ENCODE measurements at regions not wholly inside any gene's neighbourhood (a gene's known extent, or its start where the extent isn't known, plus 50 kb on each side); places are given as distances from the start of the nearest gene placed in this dataset.

- DNase-seq (no peak), ATAC-seq (ENCODE audit: poor library complexity) (no peak)
- H3K9me3 Mint-ChIP-seq = peaks cover 15% of the 10 kb centered on the region
- H3K9me3 ChIP-seq (ENCODE audit: control insufficient read depth in 1 of 2, insufficient read depth in 1 of 2, low read length in 2 of 2) = peaks cover 0 to 17% of the 10 kb centered on the region in 2 experiments
- no peaks in the 10 kb centered on the region for H3K4me1 Mint-ChIP-seq (ENCODE audit: low read depth)
- intact Hi-C loops (cut with DNase I, micrococcal nuclease) = no loop called here
- no peak overlapping the region for H3K4me3 ChIP-seq (ENCODE audit: low read length)
- H3K36me3 ChIP-seq (ENCODE audit: insufficient read depth, low read length) = no peaks in the 10 kb centered on the region
- H3K27ac ChIP-seq (ENCODE audit: low read depth in 1 of 2, low read length in 2 of 2) = no peak overlapping the region
- CTCF ChIA-PET = no interaction called here
- POLR2A ChIA-PET = no interaction called here
- H3K27me3 Mint-ChIP-seq = peaks cover 8% of the 10 kb centered on the region
- H3K36me3 Mint-ChIP-seq (ENCODE audit: low read depth) = no peaks in the 10 kb centered on the region
- no peak overlapping the region for H3K4me3 Mint-ChIP-seq
- no peak overlapping the region for H3K27ac Mint-ChIP-seq
- H3K27me3 ChIP-seq (ENCODE audit: control insufficient read depth in 1 of 2, insufficient read depth in 2 of 2, low read length in 2 of 2) = no peaks in the 10 kb centered on the region
- TF ChIP-seq, protein P1, sequence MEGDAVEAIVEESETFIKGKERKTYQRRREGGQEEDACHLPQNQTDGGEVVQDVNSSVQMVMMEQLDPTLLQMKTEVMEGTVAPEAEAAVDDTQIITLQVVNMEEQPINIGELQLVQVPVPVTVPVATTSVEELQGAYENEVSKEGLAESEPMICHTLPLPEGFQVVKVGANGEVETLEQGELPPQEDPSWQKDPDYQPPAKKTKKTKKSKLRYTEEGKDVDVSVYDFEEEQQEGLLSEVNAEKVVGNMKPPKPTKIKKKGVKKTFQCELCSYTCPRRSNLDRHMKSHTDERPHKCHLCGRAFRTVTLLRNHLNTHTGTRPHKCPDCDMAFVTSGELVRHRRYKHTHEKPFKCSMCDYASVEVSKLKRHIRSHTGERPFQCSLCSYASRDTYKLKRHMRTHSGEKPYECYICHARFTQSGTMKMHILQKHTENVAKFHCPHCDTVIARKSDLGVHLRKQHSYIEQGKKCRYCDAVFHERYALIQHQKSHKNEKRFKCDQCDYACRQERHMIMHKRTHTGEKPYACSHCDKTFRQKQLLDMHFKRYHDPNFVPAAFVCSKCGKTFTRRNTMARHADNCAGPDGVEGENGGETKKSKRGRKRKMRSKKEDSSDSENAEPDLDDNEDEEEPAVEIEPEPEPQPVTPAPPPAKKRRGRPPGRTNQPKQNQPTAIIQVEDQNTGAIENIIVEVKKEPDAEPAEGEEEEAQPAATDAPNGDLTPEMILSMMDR (IDR thresholded peaks at IDR 0.05) = no peak
- H3K4me1 ChIP-seq (ENCODE audit: insufficient read depth, low read length) = no peaks in the 10 kb centered on the region
These were observed 89.9 kb downstream of the DMRT2 start for GRCh38 chr9:1140057-1140456.

DNA sequence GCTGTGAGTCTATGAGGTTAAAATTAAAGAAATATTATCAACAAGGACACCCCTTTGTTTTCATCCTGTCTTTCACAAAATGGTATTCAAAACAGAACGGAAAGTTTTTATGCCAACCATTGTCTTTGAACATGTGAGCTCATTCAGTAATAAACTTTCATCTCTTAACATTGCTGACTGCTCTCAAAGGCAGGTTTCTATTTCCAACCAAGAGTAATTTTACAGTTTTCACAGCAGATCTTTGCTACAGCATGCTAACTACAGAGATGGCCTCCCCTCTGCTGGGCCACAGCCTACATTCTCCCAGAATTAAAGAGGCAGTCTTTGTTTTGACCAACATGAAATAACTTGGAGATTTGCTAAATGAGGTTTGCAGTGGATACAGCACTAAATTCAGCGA, 101.5 kb downstream of the DMRT2 start:
- intact Hi-C loops (cut with DNase I, micrococcal nuclease) = no loop called here
- no peaks in the 10 kb centered on the region for H3K4me1 Mint-ChIP-seq (ENCODE audit: low read depth)
- H3K9me3 Mint-ChIP-seq = peaks cover 4% of the 10 kb centered on the region
- H3K9me3 ChIP-seq (ENCODE audit: control insufficient read depth in 1 of 2, insufficient read depth in 1 of 2, low read length in 2 of 2) = no peaks in the 10 kb centered on the region
- no peak overlapping the region for H3K27ac ChIP-seq (ENCODE audit: low read depth in 1 of 2, low read length in 2 of 2)
- H3K27me3 ChIP-seq (ENCODE audit: control insufficient read depth in 1 of 2, insufficient read depth in 2 of 2, low read length in 2 of 2) = no peaks in the 10 kb centered on the region
- H3K4me3 ChIP-seq (ENCODE audit: low read length) = no peak overlapping the region
- ATAC-seq (ENCODE audit: poor library complexity) (no peak), DNase-seq (no peak)
- TF ChIP-seq, protein P1 (IDR thresholded peaks at IDR 0.05) = no peak
- H3K36me3 ChIP-seq (ENCODE audit: insufficient read depth, low read length) = no peaks in the 10 kb centered on the region
- no peak overlapping the region for H3K27ac Mint-ChIP-seq
- H3K4me3 Mint-ChIP-seq = no peak overlapping the region
- ChIA-PET POLR2A (no interaction called here), CTCF (no interaction called here)
- no peaks in the 10 kb centered on the region for H3K4me1 ChIP-seq (ENCODE audit: insufficient read depth, low read length)
- H3K27me3 Mint-ChIP-seq = no peaks in the 10 kb centered on the region
- no peaks in the 10 kb centered on the region for H3K36me3 Mint-ChIP-seq (ENCODE audit: low read depth)

DNA sequence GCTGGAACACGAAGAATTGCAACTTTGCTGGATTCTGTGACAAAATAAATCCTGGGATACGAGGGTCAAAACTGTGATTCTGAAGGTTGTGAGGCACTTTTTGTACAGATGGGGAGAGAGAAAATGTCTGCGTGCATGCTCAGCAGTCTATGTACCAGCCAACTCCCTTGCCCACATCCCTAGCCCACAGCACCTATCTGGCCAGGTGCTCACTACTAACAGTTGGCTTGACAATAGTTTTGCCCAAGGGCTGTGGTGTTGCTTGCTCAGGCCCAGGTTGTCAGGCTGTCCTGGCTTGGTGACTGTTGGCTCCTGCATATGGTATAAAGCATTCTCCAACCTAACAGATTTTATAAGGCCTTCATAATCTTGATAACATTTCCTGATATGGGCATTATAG, 102.0 kb downstream of the DMRT2 start:
- DNase-seq (no peak), ATAC-seq (ENCODE audit: poor library complexity) (no peak)
- no peaks in the 10 kb centered on the region for H3K4me1 ChIP-seq (ENCODE audit: insufficient read depth, low read length)
- no peaks in the 10 kb centered on the region for H3K36me3 ChIP-seq (ENCODE audit: insufficient read depth, low read length)
- TF ChIP-seq, protein P1 (IDR thresholded peaks at IDR 0.05) = no peak
- Mint-ChIP-seq H3K4me3 (no peak overlapping the region), H3K27me3 (no peaks in the 10 kb centered on the region), H3K9me3 (peaks cover 3% of the 10 kb centered on the region), H3K36me3 (ENCODE audit: low read depth) (no peaks in the 10 kb centered on the region), H3K4me1 (ENCODE audit: low read depth) (no peaks in the 10 kb centered on the region), H3K27ac (no peak overlapping the region)
- H3K9me3 ChIP-seq (ENCODE audit: control insufficient read depth in 1 of 2, insufficient read depth in 1 of 2, low read length in 2 of 2) = no peaks in the 10 kb centered on the region
- H3K4me3 ChIP-seq (ENCODE audit: low read length) = no peak overlapping the region
- intact Hi-C loops (cut with DNase I, micrococcal nuclease) = no loop called here
- no peaks in the 10 kb centered on the region for H3K27me3 ChIP-seq (ENCODE audit: control insufficient read depth in 1 of 2, insufficient read depth in 2 of 2, low read length in 2 of 2)
- ChIA-PET CTCF (no interaction called here), POLR2A (no interaction called here)
- H3K27ac ChIP-seq (ENCODE audit: low read depth in 1 of 2, low read length in 2 of 2) = no peak overlapping the region
